Osteocyte (in vitro differentiated cells): ENCODE measurements at regions not wholly inside any gene's neighbourhood (a gene's known extent, or its start where the extent isn't known, plus 50 kb on each side); places are given as distances from the start of the nearest gene placed in this dataset.
A peak's percentile ranks its signal among the peaks of the same experiment; 100 is the strongest.

Experiments
- DNase-seq: peaks from one replicate; pipeline ENCODE4 v3.0.0; 2021; ENCODE audit warnings: mixed read lengths; ENCODE audit not compliant: unreplicated experiment; ENCODE audit errors: extremely low spot score
- H3K27ac Mint-ChIP-seq: one replicate; pipeline ENCODE4 v1.8.0; 2021; ENCODE audit warnings: mild to moderate bottlenecking, mixed read lengths; ENCODE audit not compliant: unreplicated experiment
- H3K27me3 Mint-ChIP-seq: one replicate; pipeline ENCODE4 v1.8.0; 2021; ENCODE audit warnings: mixed read lengths; ENCODE audit not compliant: unreplicated experiment
- H3K36me3 Mint-ChIP-seq: one replicate; pipeline ENCODE4 v1.8.0; 2021; ENCODE audit warnings: mixed read lengths; ENCODE audit not compliant: unreplicated experiment
- H3K4me1 Mint-ChIP-seq: one replicate; pipeline ENCODE4 v1.8.0; 2021; ENCODE audit warnings: mixed read lengths; ENCODE audit not compliant: unreplicated experiment
- H3K4me3 Mint-ChIP-seq: one replicate; pipeline ENCODE4 v1.8.0; 2021; ENCODE audit warnings: mild to moderate bottlenecking, moderate library complexity, mixed read lengths; ENCODE audit not compliant: unreplicated experiment
- H3K9me3 Mint-ChIP-seq: one replicate; pipeline ENCODE4 v1.8.0; 2021; ENCODE audit warnings: mixed read lengths; ENCODE audit not compliant: unreplicated experiment
- TF ChIP-seq, protein P1 (sequence below): fragments of 200-600 bp; sonication (generic); IDR thresholded peaks from 2 replicates; pipeline ENCODE4 v1.5.0; 2021; ENCODE audit warnings: antibody characterized with exemption, mild to moderate bottlenecking, moderate library complexity

DNA sequence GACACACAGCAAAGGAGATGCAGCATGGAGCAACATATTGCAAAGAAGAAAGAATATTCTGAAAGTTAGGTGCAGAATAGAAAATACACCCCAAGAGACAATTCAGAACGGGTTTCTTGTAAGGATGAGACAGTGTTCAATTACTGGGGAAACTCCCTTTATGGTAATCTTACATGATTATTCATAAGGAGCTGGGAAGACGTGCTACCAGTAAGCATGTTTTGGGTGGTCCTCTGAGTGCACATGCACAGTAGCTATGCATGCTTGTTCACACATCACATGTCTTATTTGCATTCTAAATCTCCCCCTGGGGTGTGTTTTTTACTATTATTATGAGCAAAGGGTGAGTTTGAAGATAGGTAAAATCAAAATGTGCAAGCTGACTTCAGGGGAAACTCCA, 1448.8 kb downstream of the TECRL start:
- TF ChIP-seq, protein P1, sequence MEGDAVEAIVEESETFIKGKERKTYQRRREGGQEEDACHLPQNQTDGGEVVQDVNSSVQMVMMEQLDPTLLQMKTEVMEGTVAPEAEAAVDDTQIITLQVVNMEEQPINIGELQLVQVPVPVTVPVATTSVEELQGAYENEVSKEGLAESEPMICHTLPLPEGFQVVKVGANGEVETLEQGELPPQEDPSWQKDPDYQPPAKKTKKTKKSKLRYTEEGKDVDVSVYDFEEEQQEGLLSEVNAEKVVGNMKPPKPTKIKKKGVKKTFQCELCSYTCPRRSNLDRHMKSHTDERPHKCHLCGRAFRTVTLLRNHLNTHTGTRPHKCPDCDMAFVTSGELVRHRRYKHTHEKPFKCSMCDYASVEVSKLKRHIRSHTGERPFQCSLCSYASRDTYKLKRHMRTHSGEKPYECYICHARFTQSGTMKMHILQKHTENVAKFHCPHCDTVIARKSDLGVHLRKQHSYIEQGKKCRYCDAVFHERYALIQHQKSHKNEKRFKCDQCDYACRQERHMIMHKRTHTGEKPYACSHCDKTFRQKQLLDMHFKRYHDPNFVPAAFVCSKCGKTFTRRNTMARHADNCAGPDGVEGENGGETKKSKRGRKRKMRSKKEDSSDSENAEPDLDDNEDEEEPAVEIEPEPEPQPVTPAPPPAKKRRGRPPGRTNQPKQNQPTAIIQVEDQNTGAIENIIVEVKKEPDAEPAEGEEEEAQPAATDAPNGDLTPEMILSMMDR: no peak
- Mint-ChIP-seq H3K4me3 (no peak overlapping the region), H3K27me3 (no peaks in the 10 kb centered on the region), H3K27ac (no peak overlapping the region), H3K4me1 (no peaks in the 10 kb centered on the region), H3K9me3 (no peaks in the 10 kb centered on the region), H3K36me3 (no peaks in the 10 kb centered on the region)
- DNase-seq: no peak

DNA sequence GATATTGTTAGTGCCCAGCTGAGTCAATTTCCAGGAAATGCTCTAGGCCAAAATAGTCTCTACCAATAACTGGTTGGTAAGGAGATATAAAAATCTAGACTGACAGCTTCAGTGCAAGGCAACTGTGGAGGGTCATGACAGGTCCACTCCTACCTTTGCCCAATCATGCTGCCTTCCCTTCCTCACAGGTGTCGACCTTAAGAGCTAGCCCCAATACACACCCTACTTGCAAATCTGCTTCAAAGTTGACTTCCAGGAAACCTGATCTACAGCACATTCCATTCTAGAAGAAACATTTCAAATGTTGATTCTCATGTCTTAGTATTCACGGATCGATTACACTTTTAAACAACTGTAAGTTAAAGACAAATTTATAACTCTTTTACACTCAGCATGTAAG, 1455.5 kb downstream of the TECRL start:
- no peak for DNase-seq
- TF ChIP-seq, protein P1: no peak
- Mint-ChIP-seq H3K27me3 (no peaks in the 10 kb centered on the region), H3K4me3 (peak overlapping the region; percentile 4), H3K27ac (peak overlapping the region; percentile 54), H3K36me3 (no peaks in the 10 kb centered on the region), H3K9me3 (no peaks in the 10 kb centered on the region), H3K4me1 (peaks cover 25% of the 10 kb centered on the region)

DNA sequence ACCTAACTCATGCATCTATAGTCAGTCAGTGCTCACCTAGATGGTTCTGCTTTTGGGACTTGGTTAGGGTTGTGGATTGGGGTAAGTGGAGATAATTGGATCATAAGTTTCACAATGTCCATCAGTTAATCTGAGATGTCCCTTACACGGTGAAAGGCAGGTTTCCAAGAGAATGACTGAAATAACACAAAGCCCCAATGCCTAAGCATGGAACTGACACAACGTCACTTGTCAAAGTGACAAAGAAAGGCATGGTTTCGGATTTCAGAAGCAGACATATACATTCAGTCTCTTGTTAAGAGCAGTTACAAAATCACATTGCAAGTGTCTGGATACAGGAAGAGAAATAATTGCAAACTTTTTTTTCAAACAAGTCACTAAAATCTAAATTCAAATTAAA, 1456.9 kb downstream of the TECRL start:
- peak overlapping the region; percentile 31 for H3K27ac Mint-ChIP-seq
- TF ChIP-seq, protein P1: no peak
- H3K27me3 Mint-ChIP-seq: no peaks in the 10 kb centered on the region
- H3K4me3 Mint-ChIP-seq: no peak overlapping the region
- H3K4me1 Mint-ChIP-seq: peaks cover 35% of the 10 kb centered on the region
- DNase-seq: no peak
- H3K36me3 Mint-ChIP-seq: no peaks in the 10 kb centered on the region
- H3K9me3 Mint-ChIP-seq: no peaks in the 10 kb centered on the region

DNA sequence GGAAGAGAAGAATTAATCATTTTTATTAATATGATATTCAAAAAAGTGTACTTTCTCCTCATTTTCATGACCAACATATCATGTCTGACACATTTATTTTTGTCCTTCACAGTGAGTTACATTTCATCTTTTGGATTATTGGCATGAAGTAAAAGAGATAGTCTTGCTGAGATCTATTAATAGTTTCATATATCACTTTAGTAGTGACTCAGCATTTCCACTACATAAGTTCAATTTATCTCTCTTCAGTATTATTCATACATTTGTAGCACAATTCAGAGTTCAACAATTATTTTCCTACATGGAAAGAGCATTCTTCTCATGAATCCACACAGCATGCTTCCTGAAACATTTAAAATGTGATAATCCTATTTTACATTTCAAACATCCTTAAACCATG, 1461.1 kb downstream of the TECRL start:
- TF ChIP-seq, protein P1: no peak
- Mint-ChIP-seq H3K4me3 (no peak overlapping the region), H3K9me3 (peaks cover 7% of the 10 kb centered on the region), H3K27me3 (no peaks in the 10 kb centered on the region), H3K4me1 (peaks cover 23% of the 10 kb centered on the region), H3K27ac (no peak overlapping the region), H3K36me3 (no peaks in the 10 kb centered on the region)
- DNase-seq: no peak

DNA sequence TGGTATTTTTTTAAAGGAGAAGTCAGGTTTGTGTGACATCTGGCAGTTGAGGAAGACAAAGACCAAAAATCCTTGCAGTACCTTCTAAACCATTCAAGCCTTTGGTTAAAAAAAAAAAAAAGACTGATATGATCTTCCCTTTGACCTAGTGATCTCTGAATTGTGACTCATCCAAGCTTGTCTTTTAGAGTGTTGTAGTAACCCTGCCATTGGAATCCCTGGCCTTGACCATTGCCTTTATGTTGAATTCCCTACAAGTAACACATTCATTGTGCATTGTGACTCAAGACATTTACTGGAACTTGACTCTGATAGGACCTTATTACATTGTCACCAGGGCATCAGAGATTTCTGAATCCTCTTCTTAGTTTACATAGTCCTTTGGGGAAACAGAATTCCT, 1469.0 kb downstream of the TECRL start:
- Mint-ChIP-seq H3K27me3 (peaks cover 3% of the 10 kb centered on the region), H3K4me1 (no peaks in the 10 kb centered on the region), H3K4me3 (no peak overlapping the region), H3K36me3 (no peaks in the 10 kb centered on the region), H3K9me3 (peaks cover 11% of the 10 kb centered on the region), H3K27ac (no peak overlapping the region)
- TF ChIP-seq, protein P1: no peak
- DNase-seq: no peak
